ENCODE measurements at regions not wholly inside any gene's neighbourhood (a gene's known extent, or its start where the extent isn't known, plus 50 kb on each side); places are given as distances from the start of the nearest gene placed in this dataset.

- H3K36me3 ChIP-seq (ENCODE audit: control insufficient read depth, insufficient read depth, low read length) = no peaks in the 10 kb centered on the region
- TF ChIP-seq PRMT5 (CRISPR knock-in tag; IDR thresholded peaks at IDR 0.05) (no peak), XRCC3 (IDR thresholded peaks at IDR 0.05) (no peak), HEY1 (CRISPR knock-in tag; IDR thresholded peaks at IDR 0.05; ENCODE audit: borderline replicate concordance) (no peak), RNF219 (CRISPR knock-in tag; IDR thresholded peaks at IDR 0.05) (no peak), HLTF (IDR thresholded peaks at IDR 0.05) (no peak), PCBP1 (IDR thresholded peaks at IDR 0.05; ENCODE audit: low read depth, low read length, poor library complexity, severe bottlenecking) (no peak), SAFB2 (IDR thresholded peaks at IDR 0.05; ENCODE audit: borderline replicate concordance, low read depth, low read length, severe bottlenecking) (no peak), CCNT2 (IDR thresholded peaks at IDR 0.05; ENCODE audit: borderline replicate concordance, extremely low read depth, insufficient read length, low read depth, low read length) (no peak), DNMT1 (IDR thresholded peaks at IDR 0.05) (no peak), POLR3A (IDR thresholded peaks at IDR 0.05; ENCODE audit: borderline replicate concordance, extremely low read depth, insufficient read depth, insufficient read length) (no peak), ATF4 (CRISPR knock-in tag; IDR thresholded peaks at IDR 0.05) (no peak)
- TF ChIP-seq, protein P1, sequence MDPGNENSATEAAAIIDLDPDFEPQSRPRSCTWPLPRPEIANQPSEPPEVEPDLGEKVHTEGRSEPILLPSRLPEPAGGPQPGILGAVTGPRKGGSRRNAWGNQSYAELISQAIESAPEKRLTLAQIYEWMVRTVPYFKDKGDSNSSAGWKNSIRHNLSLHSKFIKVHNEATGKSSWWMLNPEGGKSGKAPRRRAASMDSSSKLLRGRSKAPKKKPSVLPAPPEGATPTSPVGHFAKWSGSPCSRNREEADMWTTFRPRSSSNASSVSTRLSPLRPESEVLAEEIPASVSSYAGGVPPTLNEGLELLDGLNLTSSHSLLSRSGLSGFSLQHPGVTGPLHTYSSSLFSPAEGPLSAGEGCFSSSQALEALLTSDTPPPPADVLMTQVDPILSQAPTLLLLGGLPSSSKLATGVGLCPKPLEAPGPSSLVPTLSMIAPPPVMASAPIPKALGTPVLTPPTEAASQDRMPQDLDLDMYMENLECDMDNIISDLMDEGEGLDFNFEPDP (CRISPR knock-in tag; IDR thresholded peaks at IDR 0.05) = no peak
- FAIRE-seq (no peak), DNase-seq (ENCODE audit: extremely low read depth in 1 of 4, low spot score in 3 of 4) (no peak), ATAC-seq (no peak)
- no peaks in the 10 kb centered on the region for H4K20me1 ChIP-seq (replicated peaks; ENCODE audit: control insufficient read depth, insufficient read depth, low read length)
- no TSS peak for BruUV-seq (replicated peaks)
- no peak overlapping the region for H3K27ac ChIP-seq (ENCODE audit: extremely low read depth, low read depth, low read length)
- no peak overlapping the region for H2AFZ ChIP-seq (ENCODE audit: low read depth, low read length)
- no peak overlapping the region for H3K4me3 ChIP-seq
- ChIA-PET POLR2A (no interaction called here), CTCF (ENCODE audit: low intra/inter-chr PET ratio) (interaction anchor here (1.0 kb wide), 1 partner anchor 279 kb away, joined by 3 read pairs; no protein-coding TSS in a partner anchor)
- H3K79me2 ChIP-seq (ENCODE audit: control insufficient read depth, insufficient read depth, low read length) = no peaks in the 10 kb centered on the region
- in situ Hi-C loops (cut with MboI) (no loop called here), intact Hi-C loops (cut with micrococcal nuclease) (no loop called here)
- no peaks in the 10 kb centered on the region for H3K9me3 ChIP-seq (replicated peaks; ENCODE audit: control insufficient read depth, insufficient read depth, low read depth, low read length)
- 0% methylated on average over 7 of the region's 7 CpGs for WGBS (ENCODE audit: insufficient coverage, low coverage, missing lambda C conversion rate)
- no peaks in the 10 kb centered on the region for H3K9me1 ChIP-seq (ENCODE audit: control insufficient read depth, insufficient read depth, low read length)
- H3K27me3 ChIP-seq (ENCODE audit: control insufficient read depth in 2 of 2, insufficient read depth in 2 of 2, low read length in 2 of 2) = no peaks in the 10 kb centered on the region
- H3K9ac ChIP-seq (ENCODE audit: insufficient read depth in 1 of 2, low read depth in 2 of 2, low read length in 2 of 2) = no peak overlapping the region
- no peak overlapping the region for H3K4me2 ChIP-seq (ENCODE audit: insufficient read depth, low read length)
- H3K4me1 ChIP-seq (replicated peaks in 1 of 2; ENCODE audit: control insufficient read depth in 2 of 2, insufficient read depth in 2 of 2, low read length in 2 of 2) = no peaks in the 10 kb centered on the region
Observed at GRCh38 chr17:14935139-14935841, 329.8 kb downstream of the PMP22 start.
